Endothelial cell of umbilical vein (primary cell): ENCODE measurements at regions not wholly inside any gene's neighbourhood (a gene's known extent, or its start where the extent isn't known, plus 50 kb on each side); places are given as distances from the start of the nearest gene placed in this dataset.

Experiments used
- CTCF ChIP-seq, 2 donors: IDR thresholded peaks; 1 replicate in 1 of 2; 2 replicates in 1 of 2; pipeline ENCODE4 v1.5.1; 2011; ENCODE audit warnings: low read length in 2 of 2, mild to moderate bottlenecking in 2 of 2, moderate library complexity in 2 of 2, control low read depth in 1 of 2, inconsistent platforms in 1 of 2, low read depth in 1 of 2; ENCODE audit not compliant: insufficient read depth in 1 of 2; ENCODE audit errors: extremely low read depth in 1 of 2
- POLR2A ChIP-seq: IDR thresholded peaks from 2 replicates; pipeline ENCODE4 v1.6.1; 2012; ENCODE audit warnings: low read depth, mild to moderate bottlenecking, control low read depth, low read length
- POLR2AphosphoS5 ChIP-seq: IDR thresholded peaks from 2 replicates; pipeline ENCODE4 v1.6.1; 2012; ENCODE audit warnings: low read depth, mild to moderate bottlenecking, control low read depth, low read length, moderate library complexity; ENCODE audit not compliant: insufficient read depth

GRCh38 chr16:54862529-54862928, 68.1 kb upstream of the IRX5 start:
- TF ChIP-seq POLR2AphosphoS5 (no peak), CTCF (IDR thresholded peaks at IDR 0.05; ENCODE audit: extremely low read depth in 1 of 2, insufficient read depth in 1 of 2, low read depth in 1 of 2, low read length in 2 of 2) (no peak), POLR2A (no peak)
